Glomerular visceral epithelial cell (primary cell): ENCODE measurements at regions not wholly inside any gene's neighbourhood (a gene's known extent, or its start where the extent isn't known, plus 50 kb on each side); places are given as distances from the start of the nearest gene placed in this dataset.

Source experiments
- DNase-seq: peaks from one replicate; pipeline ENCODE4 v3.0.0-alpha.2; 2016; ENCODE audit errors: extremely low spot score

DNA sequence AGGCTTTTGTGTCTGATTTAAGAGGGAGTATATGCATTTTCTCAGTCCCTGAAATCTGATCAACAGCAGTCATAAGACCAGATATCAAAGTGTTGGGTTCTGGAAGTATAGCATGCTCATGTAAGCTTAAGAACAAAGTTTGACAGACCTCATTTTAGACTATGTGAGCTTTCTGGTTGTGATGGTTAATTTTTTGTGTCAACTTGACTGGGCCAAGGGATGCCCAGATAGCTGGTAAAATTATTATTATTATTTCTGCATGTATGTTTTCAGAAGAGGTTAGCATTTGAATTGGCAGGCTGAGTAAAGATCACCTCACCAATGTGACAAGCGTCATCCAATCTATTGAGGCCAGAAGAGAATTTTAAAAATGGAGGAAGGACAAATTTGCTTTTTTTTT is 63.5 kb upstream of the FRMD4A start:
- DNase-seq = no peak

GRCh38 chr10:14391342-14391741 is 60.6 kb upstream of the FRMD4A start:
- DNase-seq = no peak

DNA sequence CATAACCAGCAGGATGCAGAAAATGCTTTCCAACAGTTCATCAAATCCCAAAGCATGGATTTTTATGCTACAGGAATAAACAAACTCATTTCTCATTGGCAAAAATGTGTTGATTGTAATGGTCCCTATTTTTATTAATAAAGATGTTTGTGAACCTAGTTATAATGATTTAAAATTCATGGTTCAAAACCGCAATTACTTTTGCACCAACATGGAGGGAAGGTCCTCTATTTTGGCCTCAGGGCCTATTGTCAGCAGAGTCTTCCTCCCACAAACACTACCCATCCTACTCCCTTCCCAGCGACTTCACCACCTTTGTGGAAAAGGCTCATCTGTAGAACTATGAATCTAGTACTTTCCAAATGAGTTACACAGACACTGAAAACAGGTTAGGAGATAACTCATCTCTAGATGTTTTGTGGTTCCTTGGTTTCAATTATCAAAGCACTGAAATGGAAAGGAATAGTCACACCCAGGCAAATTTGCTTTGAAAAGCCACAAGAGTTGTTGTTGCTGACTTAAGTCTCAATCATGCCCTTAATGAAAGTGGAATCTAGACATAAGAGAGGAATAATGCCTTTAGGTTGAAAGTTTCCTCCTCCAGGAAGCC is 59.4 kb upstream of the FRMD4A start:
- peak; percentile 36 for DNase-seq

- peak; percentile 89 for DNase-seq
These were observed 55.2 kb upstream of the FRMD4A start for GRCh38 chr10:14385596-14386593.

DNA sequence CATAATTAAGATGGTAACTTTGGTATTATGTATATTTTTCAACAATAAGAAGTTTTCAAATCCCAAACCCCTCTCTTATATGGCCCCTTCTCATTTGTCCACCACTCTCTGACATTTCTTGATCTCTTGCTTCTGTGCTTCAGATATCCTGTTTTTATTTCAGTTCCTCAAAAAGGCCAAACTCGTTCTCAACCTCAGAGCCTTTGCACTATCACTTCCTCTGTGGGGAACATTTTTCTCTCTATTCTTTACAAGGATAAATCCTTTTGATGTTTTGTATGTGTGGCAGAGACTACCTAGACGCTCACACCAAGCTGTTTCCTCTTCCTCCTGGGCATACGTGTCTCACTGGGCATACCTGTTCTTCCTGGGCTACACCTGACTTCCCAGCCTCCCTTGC is 54.2 kb upstream of the FRMD4A start:
- no peak for DNase-seq

DNA sequence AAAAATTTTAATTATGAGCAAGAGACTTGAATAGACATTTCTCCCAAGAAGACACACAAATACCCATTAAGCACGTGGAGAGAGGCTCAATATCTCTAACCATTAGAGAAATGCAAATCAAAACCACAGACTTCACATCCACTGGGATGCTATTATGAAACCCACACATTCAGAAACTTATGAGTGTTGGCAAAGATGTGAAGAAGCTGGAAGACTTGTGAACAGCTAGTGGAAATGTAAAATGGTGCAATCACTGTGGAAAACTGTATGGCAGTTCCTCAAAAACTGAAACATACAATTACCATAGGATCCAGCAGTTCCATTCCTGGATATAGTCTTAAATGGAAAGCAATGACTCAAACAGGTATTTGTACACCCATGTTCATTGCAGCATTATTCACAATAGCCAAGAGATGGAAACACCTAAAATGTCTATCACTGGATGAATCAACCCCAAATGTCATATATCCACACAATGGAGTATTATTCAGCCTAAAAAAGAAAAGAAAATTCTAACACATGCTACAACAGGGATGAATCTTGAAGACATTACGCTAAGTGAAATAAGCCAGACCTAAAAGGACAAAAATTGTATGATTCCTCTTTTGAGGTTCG is 53.5 kb upstream of the FRMD4A start:
- DNase-seq = no peak

- peak; percentile 57 for DNase-seq
These were observed 52.5 kb upstream of the FRMD4A start for GRCh38 chr10:14383266-14383665.

GRCh38 chr10:14382531-14382930 is 51.8 kb upstream of the FRMD4A start:
- DNase-seq = no peak

GRCh38 chr10:14382022-14382421 is 51.3 kb upstream of the FRMD4A start:
- peak; percentile 86 for DNase-seq

GRCh38 chr10:14381475-14381874 is 50.8 kb upstream of the FRMD4A start:
- DNase-seq = no peak

GRCh38 chr10:14380746-14381145 is 50.0 kb upstream of the FRMD4A start:
- DNase-seq = peak; percentile 86
